ENCODE measurements at regions not wholly inside any gene's neighbourhood (a gene's known extent, or its start where the extent isn't known, plus 50 kb on each side); places are given as distances from the start of the nearest gene placed in this dataset.
A peak's percentile ranks its signal among the peaks of the same experiment; 100 is the strongest.

- Histone ChIP-seq H3K27me3 (ENCODE audit: control insufficient read depth, insufficient read depth, low read length) (no peaks in the 10 kb centered on the region), H3K4me1 (ENCODE audit: control insufficient read depth, insufficient read depth, low read length) (peaks cover 50% of the 10 kb centered on the region), H3K9me3 (ENCODE audit: control insufficient read depth, insufficient read depth, low read length) (no peaks in the 10 kb centered on the region), H3K36me3 (ENCODE audit: control insufficient read depth, insufficient read depth, low read length) (no peaks in the 10 kb centered on the region), H3K4me3 (ENCODE audit: low read length) (no peak overlapping the region), H3K27ac (ENCODE audit: low read length) (peak overlapping the region; percentile 57)
- ATAC-seq (no peak), DNase-seq (peak in 1 of 2 donors; percentile 30)
- H3K4me3 Mint-ChIP-seq = peak overlapping the region; percentile 7
- H3K9me3 Mint-ChIP-seq = no peaks in the 10 kb centered on the region
- H3K27ac Mint-ChIP-seq = peak overlapping the region; percentile 56 to 72
- intact Hi-C loops (cut with micrococcal nuclease) = loop anchor here (2.0 to 10.0 kb wide), 3 partner anchors 156 to 284 kb away; no protein-coding TSS in a partner anchor
- no peaks in the 10 kb centered on the region for H3K36me3 Mint-ChIP-seq
- TF ChIP-seq CTCF (IDR thresholded peaks at IDR 0.05) = no peak
- no peaks in the 10 kb centered on the region for H3K27me3 Mint-ChIP-seq (ENCODE audit: low read depth in 2 of 2)
- peaks cover 36% of the 10 kb centered on the region in 2 donors for H3K4me1 Mint-ChIP-seq
These were observed 86.0 kb downstream of the SPP2 start for GRCh38 chr2:234136461-234136860.

DNA sequence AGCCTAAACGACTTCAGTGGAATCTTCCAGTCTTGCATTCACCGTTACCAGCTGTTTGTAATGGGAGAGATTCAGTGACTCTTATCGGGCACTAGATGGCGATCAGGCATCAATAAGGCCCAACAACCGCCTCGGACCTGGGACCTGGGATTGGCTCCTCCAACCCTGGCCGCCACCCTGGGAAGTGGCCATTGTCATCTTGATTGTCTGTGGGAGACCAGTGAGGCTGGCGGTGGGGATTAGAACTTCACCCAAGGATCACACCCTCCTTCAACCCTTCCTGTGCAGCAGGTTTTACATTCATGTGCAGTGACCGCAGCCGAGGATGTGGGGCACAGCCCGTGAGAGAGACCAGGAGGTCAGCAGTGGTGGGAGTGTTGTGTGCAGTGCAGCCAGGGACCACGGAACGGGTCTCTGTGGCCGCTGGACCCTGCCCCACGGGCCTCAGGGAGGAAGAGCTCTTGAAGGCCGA is 85.3 kb downstream of the SPP2 start:
- Histone ChIP-seq H3K4me1 (ENCODE audit: control insufficient read depth, insufficient read depth, low read length) (peaks cover 50% of the 10 kb centered on the region), H3K27ac (ENCODE audit: low read length) (peak overlapping the region; percentile 57), H3K4me3 (ENCODE audit: low read length) (no peak overlapping the region), H3K27me3 (ENCODE audit: control insufficient read depth, insufficient read depth, low read length) (no peaks in the 10 kb centered on the region), H3K36me3 (ENCODE audit: control insufficient read depth, insufficient read depth, low read length) (no peaks in the 10 kb centered on the region), H3K9me3 (ENCODE audit: control insufficient read depth, insufficient read depth, low read length) (no peaks in the 10 kb centered on the region)
- Mint-ChIP-seq H3K27ac (peak overlapping the region; percentile 72 to 88), H3K27me3 (ENCODE audit: low read depth in 2 of 2) (no peaks in the 10 kb centered on the region), H3K4me3 (peak overlapping the region; percentile 83), H3K9me3 (no peaks in the 10 kb centered on the region), H3K4me1 (peaks cover 41 to 43% of the 10 kb centered on the region in 2 donors), H3K36me3 (no peaks in the 10 kb centered on the region)
- DNase-seq (peak; percentile 41 to 79), ATAC-seq (peak; percentile 50 to 74 (median 73))
- peak; percentile 76 for TF ChIP-seq CTCF (IDR thresholded peaks at IDR 0.05)
- 26% methylated on average over 14 of the region's 16 CpGs for WGBS (ENCODE audit: insufficient coverage)
- intact Hi-C loops (cut with micrococcal nuclease) = loop anchor here (1.0 to 10.0 kb wide), 4 partner anchors 157 to 365 kb away; no protein-coding TSS in a partner anchor

DNA sequence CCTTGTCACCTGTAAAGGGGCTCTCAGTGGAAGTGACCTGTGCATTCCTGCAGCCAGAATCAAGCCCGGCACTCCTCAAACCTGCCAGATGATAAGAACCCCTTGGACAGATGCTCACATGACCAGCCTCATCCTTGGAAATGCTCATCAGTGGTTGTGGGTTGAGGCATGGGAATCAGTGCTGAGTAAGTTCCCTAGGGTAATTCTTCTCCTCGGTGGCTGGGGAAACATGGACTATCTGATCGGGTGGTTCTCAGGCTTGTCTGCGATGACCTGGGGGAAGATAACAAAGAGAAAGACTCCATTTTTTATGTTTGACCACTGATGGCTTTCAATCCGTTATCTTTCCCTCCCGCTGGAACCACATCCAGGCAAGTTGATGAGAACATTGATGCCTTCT is 84.0 kb downstream of the SPP2 start:
- Mint-ChIP-seq H3K4me1 (peaks cover 35 to 43% of the 10 kb centered on the region in 2 donors), H3K9me3 (no peaks in the 10 kb centered on the region), H3K27me3 (ENCODE audit: low read depth in 2 of 2) (no peaks in the 10 kb centered on the region), H3K36me3 (no peaks in the 10 kb centered on the region), H3K4me3 (no peak overlapping the region), H3K27ac (no peak overlapping the region)
- ATAC-seq (no peak), DNase-seq (no peak)
- H3K4me1 ChIP-seq (ENCODE audit: control insufficient read depth, insufficient read depth, low read length) = peaks cover 50% of the 10 kb centered on the region
- H3K9me3 ChIP-seq (ENCODE audit: control insufficient read depth, insufficient read depth, low read length) = no peaks in the 10 kb centered on the region
- intact Hi-C loops (cut with micrococcal nuclease) = loop anchor here (1.0 to 10.0 kb wide), 2 partner anchors 160 to 411 kb away; no protein-coding TSS in a partner anchor
- H3K27me3 ChIP-seq (ENCODE audit: control insufficient read depth, insufficient read depth, low read length) = no peaks in the 10 kb centered on the region
- H3K27ac ChIP-seq (ENCODE audit: low read length) = no peak overlapping the region
- no peak for TF ChIP-seq CTCF (IDR thresholded peaks at IDR 0.05)
- no peaks in the 10 kb centered on the region for H3K36me3 ChIP-seq (ENCODE audit: control insufficient read depth, insufficient read depth, low read length)
- 97% methylated on average over 6 of the region's 6 CpGs for WGBS (ENCODE audit: insufficient coverage)
- H3K4me3 ChIP-seq (ENCODE audit: low read length) = no peak overlapping the region

GRCh38 chr2:234133004-234133403 is 82.5 kb downstream of the SPP2 start:
- no peak overlapping the region for H3K27ac ChIP-seq (ENCODE audit: low read length)
- H3K4me1 ChIP-seq (ENCODE audit: control insufficient read depth, insufficient read depth, low read length) = peaks cover 54% of the 10 kb centered on the region
- Mint-ChIP-seq H3K27me3 (ENCODE audit: low read depth in 2 of 2) (no peaks in the 10 kb centered on the region), H3K27ac (no peak overlapping the region), H3K9me3 (no peaks in the 10 kb centered on the region), H3K36me3 (no peaks in the 10 kb centered on the region), H3K4me3 (no peak overlapping the region), H3K4me1 (peaks cover 44 to 49% of the 10 kb centered on the region in 2 donors)
- H3K4me3 ChIP-seq (ENCODE audit: low read length) = no peak overlapping the region
- no peak for DNase-seq
- H3K9me3 ChIP-seq (ENCODE audit: control insufficient read depth, insufficient read depth, low read length) = no peaks in the 10 kb centered on the region
- no peak for ATAC-seq
- no peaks in the 10 kb centered on the region for H3K36me3 ChIP-seq (ENCODE audit: control insufficient read depth, insufficient read depth, low read length)
- intact Hi-C loops (cut with micrococcal nuclease) = loop anchor here (10.0 kb wide), 1 partner anchor 158 kb away; no protein-coding TSS in a partner anchor
- no peak for TF ChIP-seq CTCF (IDR thresholded peaks at IDR 0.05)
- H3K27me3 ChIP-seq (ENCODE audit: control insufficient read depth, insufficient read depth, low read length) = no peaks in the 10 kb centered on the region
- 88% methylated on average over 4 of the region's 4 CpGs for WGBS (ENCODE audit: insufficient coverage)

All from natural killer cell (primary cell).